ENCODE measurements at regions not wholly inside any gene's neighbourhood (a gene's known extent, or its start where the extent isn't known, plus 50 kb on each side); places are given as distances from the start of the nearest gene placed in this dataset.
"Not testable (repeated sequence)": the region's sequence is repeated elsewhere in the genome, so short reads cannot be mapped to it uniquely, and the experiment has no call there.

- H3K9me3 ChIP-seq (ENCODE audit: low read length): no peaks in the 10 kb centered on the region
- no peaks in the 10 kb centered on the region for H3K9me2 ChIP-seq (replicated peaks; ENCODE audit: insufficient read depth, low read length)
- DNase-seq: no peak
- H2AFZ ChIP-seq (ENCODE audit: low read length): no peak overlapping the region
- H3K4me1 ChIP-seq (ENCODE audit: low read length): peaks cover 24% of the 10 kb centered on the region
- H3K4me3 ChIP-seq (ENCODE audit: low read length): no peak overlapping the region
- H3K79me2 ChIP-seq (ENCODE audit: low read length): no peaks in the 10 kb centered on the region
- no peak overlapping the region for H3K9ac ChIP-seq (ENCODE audit: low read length)
- no peaks in the 10 kb centered on the region for H3K27me3 ChIP-seq (ENCODE audit: low read length)
- no peaks in the 10 kb centered on the region for H3K36me3 ChIP-seq (ENCODE audit: insufficient read depth, low read length)
- H3K27ac ChIP-seq (ENCODE audit: low read length): no peak overlapping the region
- no peaks in the 10 kb centered on the region for H4K20me1 ChIP-seq (ENCODE audit: insufficient read depth, low read depth, low read length)
- no peak overlapping the region for H3K4me2 ChIP-seq (ENCODE audit: low read depth, low read length, poor library complexity, severe bottlenecking)
Measured at GRCh38 chr11:123334925-123335324, 95.1 kb upstream of the GRAMD1B start.

- H3K36me3 ChIP-seq (ENCODE audit: insufficient read depth, low read length); H2AFZ ChIP-seq (ENCODE audit: low read length); H3K9me2 ChIP-seq (replicated peaks; ENCODE audit: insufficient read depth, low read length); H3K9me3 ChIP-seq (ENCODE audit: low read length); H3K9ac ChIP-seq (ENCODE audit: low read length); DNase-seq; H3K4me3 ChIP-seq (ENCODE audit: low read length); H3K27ac ChIP-seq (ENCODE audit: low read length); H3K4me2 ChIP-seq (ENCODE audit: low read depth, low read length, poor library complexity, severe bottlenecking); H3K27me3 ChIP-seq (ENCODE audit: low read length); H4K20me1 ChIP-seq (ENCODE audit: insufficient read depth, low read depth, low read length); H3K79me2 ChIP-seq (ENCODE audit: low read length): not testable (repeated sequence)
- H3K4me1 ChIP-seq (ENCODE audit: low read length): peaks cover 32% of the 10 kb centered on the region
Measured at GRCh38 chr11:123332577-123332976, 97.5 kb upstream of the GRAMD1B start.

- H4K20me1 ChIP-seq (ENCODE audit: insufficient read depth, low read depth, low read length): no peaks in the 10 kb centered on the region
Measured at GRCh38 chr11:123330948-123331347, 99.1 kb upstream of the GRAMD1B start.

DNA sequence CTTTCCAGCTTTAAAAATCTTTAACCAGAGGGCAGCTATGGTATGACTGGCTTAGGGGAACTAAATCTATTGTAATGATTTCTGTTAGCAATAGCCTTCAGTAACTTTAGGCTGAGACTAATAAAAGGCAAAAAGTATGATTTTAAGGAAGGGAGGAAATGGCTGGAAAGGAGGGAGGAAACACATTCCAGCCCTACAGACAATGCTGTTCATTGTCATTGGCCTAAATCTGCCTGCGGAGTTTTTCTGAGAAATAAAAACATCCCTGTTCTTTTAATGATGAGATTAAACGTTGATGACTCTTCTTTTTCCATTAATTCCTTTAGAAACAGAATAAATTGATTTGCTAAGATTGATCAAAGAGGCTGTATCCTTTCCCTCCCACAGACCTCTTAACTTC lies 99.6 kb upstream of the GRAMD1B start:
- no peaks in the 10 kb centered on the region for H3K36me3 ChIP-seq (ENCODE audit: insufficient read depth, low read length)

More at GRCh38 chr11:123330948-123331347, 99.1 kb upstream of the GRAMD1B start:
- peaks cover 32% of the 10 kb centered on the region for H3K4me1 ChIP-seq (ENCODE audit: low read length)
- H3K9ac ChIP-seq (ENCODE audit: low read length): no peak overlapping the region
- no peaks in the 10 kb centered on the region for H3K27me3 ChIP-seq (ENCODE audit: low read length)
- H3K27ac ChIP-seq (ENCODE audit: low read length): no peak overlapping the region
- H3K9me3 ChIP-seq (ENCODE audit: low read length): no peaks in the 10 kb centered on the region
- DNase-seq: no peak
- no peaks in the 10 kb centered on the region for H3K79me2 ChIP-seq (ENCODE audit: low read length)
- H3K4me3 ChIP-seq (ENCODE audit: low read length): no peak overlapping the region
- H3K9me2 ChIP-seq (replicated peaks; ENCODE audit: insufficient read depth, low read length): no peaks in the 10 kb centered on the region
- H2AFZ ChIP-seq (ENCODE audit: low read length): no peak overlapping the region
- no peaks in the 10 kb centered on the region for H3K36me3 ChIP-seq (ENCODE audit: insufficient read depth, low read length)
- no peak overlapping the region for H3K4me2 ChIP-seq (ENCODE audit: low read depth, low read length, poor library complexity, severe bottlenecking)

GRCh38 chr11:123330071-123330470 lies 100.0 kb upstream of the GRAMD1B start:
- Histone ChIP-seq H3K4me1 (ENCODE audit: low read length) (peaks cover 36% of the 10 kb centered on the region), H3K36me3 (ENCODE audit: insufficient read depth, low read length) (no peaks in the 10 kb centered on the region), H3K4me2 (ENCODE audit: low read depth, low read length, poor library complexity, severe bottlenecking) (no peak overlapping the region), H4K20me1 (ENCODE audit: insufficient read depth, low read depth, low read length) (no peaks in the 10 kb centered on the region), H3K9me2 (replicated peaks; ENCODE audit: insufficient read depth, low read length) (no peaks in the 10 kb centered on the region), H2AFZ (ENCODE audit: low read length) (no peak overlapping the region), H3K79me2 (ENCODE audit: low read length) (no peaks in the 10 kb centered on the region), H3K27ac (ENCODE audit: low read length) (no peak overlapping the region), H3K27me3 (ENCODE audit: low read length) (no peaks in the 10 kb centered on the region), H3K9ac (ENCODE audit: low read length) (no peak overlapping the region), H3K9me3 (ENCODE audit: low read length) (no peaks in the 10 kb centered on the region), H3K4me3 (ENCODE audit: low read length) (no peak overlapping the region)
- DNase-seq: no peak

More for the DNA sequence above, 99.6 kb upstream of the GRAMD1B start:
- H3K27me3 ChIP-seq (ENCODE audit: low read length): no peaks in the 10 kb centered on the region
- H3K27ac ChIP-seq (ENCODE audit: low read length): no peak overlapping the region
- no peaks in the 10 kb centered on the region for H3K9me3 ChIP-seq (ENCODE audit: low read length)
- DNase-seq: no peak
- no peak overlapping the region for H2AFZ ChIP-seq (ENCODE audit: low read length)
- no peaks in the 10 kb centered on the region for H4K20me1 ChIP-seq (ENCODE audit: insufficient read depth, low read depth, low read length)
- H3K4me2 ChIP-seq (ENCODE audit: low read depth, low read length, poor library complexity, severe bottlenecking): no peak overlapping the region
- no peak overlapping the region for H3K4me3 ChIP-seq (ENCODE audit: low read length)
- H3K9me2 ChIP-seq (replicated peaks; ENCODE audit: insufficient read depth, low read length): no peaks in the 10 kb centered on the region
- peaks cover 36% of the 10 kb centered on the region for H3K4me1 ChIP-seq (ENCODE audit: low read length)
- no peak overlapping the region for H3K9ac ChIP-seq (ENCODE audit: low read length)
- H3K79me2 ChIP-seq (ENCODE audit: low read length): no peaks in the 10 kb centered on the region

DNA sequence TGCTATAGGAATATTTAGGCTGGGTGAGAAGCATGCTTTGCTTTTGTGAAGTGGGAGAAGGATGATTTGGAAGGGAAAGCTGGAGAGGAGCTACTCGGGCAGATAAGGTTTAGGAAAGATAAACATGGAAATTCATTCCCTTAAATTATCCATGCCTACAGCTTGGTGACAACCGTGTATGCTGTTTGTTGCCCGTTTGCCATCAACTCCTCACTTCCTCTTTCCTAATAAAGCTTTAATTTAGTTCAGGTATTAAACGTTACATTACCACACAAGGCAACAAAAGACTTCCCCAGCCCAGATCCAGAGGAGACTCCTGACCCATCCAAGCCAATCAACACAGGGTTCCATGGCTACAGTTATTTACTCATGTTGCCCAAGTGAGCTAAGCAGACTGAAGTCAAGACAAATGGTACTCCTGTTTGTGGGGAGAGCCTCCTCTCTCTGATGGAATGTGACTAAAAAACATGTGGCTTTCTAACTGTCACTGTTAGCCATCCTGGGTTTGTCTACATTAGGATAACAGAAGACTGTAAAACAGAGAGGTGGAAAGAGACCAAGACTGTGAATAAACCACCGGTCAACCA lies 101.7 kb upstream of the GRAMD1B start:
- no peak for DNase-seq
- no peak overlapping the region for H3K27ac ChIP-seq (ENCODE audit: low read length)
- no peak overlapping the region for H3K9ac ChIP-seq (ENCODE audit: low read length)
- no peaks in the 10 kb centered on the region for H4K20me1 ChIP-seq (ENCODE audit: insufficient read depth, low read depth, low read length)
- H3K9me2 ChIP-seq (replicated peaks; ENCODE audit: insufficient read depth, low read length): no peaks in the 10 kb centered on the region
- H3K27me3 ChIP-seq (ENCODE audit: low read length): no peaks in the 10 kb centered on the region
- H3K79me2 ChIP-seq (ENCODE audit: low read length): no peaks in the 10 kb centered on the region
- no peak overlapping the region for H3K4me3 ChIP-seq (ENCODE audit: low read length)
- H2AFZ ChIP-seq (ENCODE audit: low read length): peak overlapping the region; percentile 78
- H3K4me1 ChIP-seq (ENCODE audit: low read length): peaks cover 49% of the 10 kb centered on the region
- H3K9me3 ChIP-seq (ENCODE audit: low read length): no peaks in the 10 kb centered on the region
- H3K36me3 ChIP-seq (ENCODE audit: insufficient read depth, low read length): no peaks in the 10 kb centered on the region
- peak overlapping the region; percentile 29 for H3K4me2 ChIP-seq (ENCODE audit: low read depth, low read length, poor library complexity, severe bottlenecking)

DNA sequence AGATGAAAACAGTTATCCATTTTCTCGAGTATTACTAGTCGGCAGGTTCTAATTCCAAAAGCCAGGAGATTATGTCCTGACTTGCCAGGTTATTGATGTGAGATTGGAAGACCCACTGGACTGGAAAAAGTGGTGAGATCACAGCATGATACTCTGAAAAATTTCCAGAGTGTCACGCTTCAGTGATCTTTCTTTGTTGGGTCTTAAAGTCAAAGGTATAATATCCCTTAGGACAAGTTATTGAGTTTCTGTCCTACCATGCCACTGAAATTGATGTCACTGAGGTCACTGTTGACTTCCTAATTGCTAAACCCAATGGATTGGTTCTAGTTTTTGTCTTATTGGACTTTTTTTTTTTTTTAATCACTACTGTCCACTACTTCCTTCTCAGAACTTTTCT lies 104.5 kb upstream of the GRAMD1B start:
- no peak for DNase-seq
- Histone ChIP-seq H3K79me2 (ENCODE audit: low read length) (no peaks in the 10 kb centered on the region), H2AFZ (ENCODE audit: low read length) (no peak overlapping the region), H3K4me2 (ENCODE audit: low read depth, low read length, poor library complexity, severe bottlenecking) (no peak overlapping the region), H3K4me3 (ENCODE audit: low read length) (no peak overlapping the region), H3K36me3 (ENCODE audit: insufficient read depth, low read length) (no peaks in the 10 kb centered on the region), H4K20me1 (ENCODE audit: insufficient read depth, low read depth, low read length) (no peaks in the 10 kb centered on the region), H3K27ac (ENCODE audit: low read length) (no peak overlapping the region), H3K9me3 (ENCODE audit: low read length) (no peaks in the 10 kb centered on the region), H3K27me3 (ENCODE audit: low read length) (no peaks in the 10 kb centered on the region), H3K4me1 (ENCODE audit: low read length) (peaks cover 44% of the 10 kb centered on the region), H3K9ac (ENCODE audit: low read length) (no peak overlapping the region), H3K9me2 (replicated peaks; ENCODE audit: insufficient read depth, low read length) (no peaks in the 10 kb centered on the region)

GRCh38 chr11:123323568-123323967 lies 106.5 kb upstream of the GRAMD1B start:
- peak overlapping the region; percentile 78 for H2AFZ ChIP-seq (ENCODE audit: low read length)
- no peaks in the 10 kb centered on the region for H3K9me3 ChIP-seq (ENCODE audit: low read length)
- H3K27ac ChIP-seq (ENCODE audit: low read length): peak overlapping the region; percentile 37; the same call in 1 of the 2 replicates
- DNase-seq: no peak
- 0 out of 2 replicates have a peak overlapping the region, but pooled peaks have one; percentile 4 for H3K4me3 ChIP-seq (ENCODE audit: low read length)
- no peaks in the 10 kb centered on the region for H3K9me2 ChIP-seq (replicated peaks; ENCODE audit: insufficient read depth, low read length)
- H3K4me2 ChIP-seq (ENCODE audit: low read depth, low read length, poor library complexity, severe bottlenecking): peak overlapping the region; percentile 65
- H3K9ac ChIP-seq (ENCODE audit: low read length): peak overlapping the region; percentile 20; the same call in 1 of the 2 replicates
- H3K79me2 ChIP-seq (ENCODE audit: low read length): no peaks in the 10 kb centered on the region
- H3K4me1 ChIP-seq (ENCODE audit: low read length): peaks cover 30% of the 10 kb centered on the region
- no peaks in the 10 kb centered on the region for H4K20me1 ChIP-seq (ENCODE audit: insufficient read depth, low read depth, low read length)
- H3K36me3 ChIP-seq (ENCODE audit: insufficient read depth, low read length): no peaks in the 10 kb centered on the region
- no peaks in the 10 kb centered on the region for H3K27me3 ChIP-seq (ENCODE audit: low read length)
